Panc1 (cell line): ENCODE measurements at regions not wholly inside any gene's neighbourhood (a gene's known extent, or its start where the extent isn't known, plus 50 kb on each side); places are given as distances from the start of the nearest gene placed in this dataset.

Experiments used
- CTCF ChIP-seq: fragments of 450-650 bp; IDR thresholded peaks from 2 replicates; pipeline ENCODE4 v1.5.1; 2017; ENCODE audit warnings: mild to moderate bottlenecking
- POLR2AphosphoS5 ChIP-seq: IDR thresholded peaks from 2 replicates; pipeline ENCODE4 v1.6.1; 2012; ENCODE audit warnings: mild to moderate bottlenecking, low read depth, low read length, moderate library complexity
- REST ChIP-seq, 2 experiments: IDR thresholded peaks; 2 replicates each; pipeline ENCODE4 v1.6.1; 2011 to 2012; ENCODE audit warnings: low read depth in 2 of 2, control low read depth in 1 of 2, low read length in 1 of 2, mild to moderate bottlenecking in 1 of 2, moderate library complexity in 1 of 2; ENCODE audit not compliant: insufficient read depth in 1 of 2

- TF ChIP-seq CTCF (no peak), POLR2AphosphoS5 (no peak), REST (IDR thresholded peaks at IDR 0.05; ENCODE audit: insufficient read depth in 1 of 2, low read depth in 2 of 2, low read length in 1 of 2) (no peak)
Observed at GRCh38 chr6:19697744-19698290, 139.4 kb upstream of the ID4 start.
